HEK293T (cell line): ENCODE measurements at regions not wholly inside any gene's neighbourhood (a gene's known extent, or its start where the extent isn't known, plus 50 kb on each side); places are given as distances from the start of the nearest gene placed in this dataset.

Source experiments
- ARNT ChIP-seq: fragments of 450-650 bp; IDR thresholded peaks from 2 replicates; pipeline ENCODE4 v1.6.1; 2017; ENCODE audit warnings: mild to moderate bottlenecking
- BHLHE40 ChIP-seq: fragments of 450-650 bp; IDR thresholded peaks from 2 replicates; pipeline ENCODE4 v1.6.1; 2016; ENCODE audit warnings: mild to moderate bottlenecking, moderate library complexity, borderline replicate concordance
- CTBP1 ChIP-seq: fragments of 450-650 bp; IDR thresholded peaks from 2 replicates; pipeline ENCODE4 v1.6.1; 2016; ENCODE audit warnings: borderline replicate concordance
- ELF4 ChIP-seq: fragments of 450-650 bp; IDR thresholded peaks from 2 replicates; pipeline ENCODE4 v1.6.1; 2017; ENCODE audit warnings: antibody characterized with exemption
- FOXA1 ChIP-seq: fragments of 450-650 bp; IDR thresholded peaks from 2 replicates; pipeline ENCODE4 v1.6.1; 2016; ENCODE audit warnings: mild to moderate bottlenecking
- FOXK2 ChIP-seq: fragments of 450-650 bp; IDR thresholded peaks from 2 replicates; pipeline ENCODE4 v1.6.1; 2016; ENCODE audit warnings: mild to moderate bottlenecking
- FOXM1 ChIP-seq: fragments of 450-650 bp; IDR thresholded peaks from 2 replicates; pipeline ENCODE4 v1.6.1; 2017; ENCODE audit warnings: mild to moderate bottlenecking, borderline replicate concordance
- LEF1 ChIP-seq: fragments of 450-650 bp; IDR thresholded peaks from 2 replicates; pipeline ENCODE4 v1.6.1; 2017; ENCODE audit warnings: mild to moderate bottlenecking, borderline replicate concordance
- NFRKB ChIP-seq: fragments of 450-650 bp; IDR thresholded peaks from 2 replicates; pipeline ENCODE4 v1.6.1; 2016; ENCODE audit warnings: mild to moderate bottlenecking, moderate library complexity
- SP1 ChIP-seq: fragments of 450-650 bp; IDR thresholded peaks from 2 replicates; pipeline ENCODE4 v1.6.1; 2017
- ZNF384 ChIP-seq: fragments of 450-650 bp; IDR thresholded peaks from 2 replicates; pipeline ENCODE4 v1.6.1; 2016

DNA sequence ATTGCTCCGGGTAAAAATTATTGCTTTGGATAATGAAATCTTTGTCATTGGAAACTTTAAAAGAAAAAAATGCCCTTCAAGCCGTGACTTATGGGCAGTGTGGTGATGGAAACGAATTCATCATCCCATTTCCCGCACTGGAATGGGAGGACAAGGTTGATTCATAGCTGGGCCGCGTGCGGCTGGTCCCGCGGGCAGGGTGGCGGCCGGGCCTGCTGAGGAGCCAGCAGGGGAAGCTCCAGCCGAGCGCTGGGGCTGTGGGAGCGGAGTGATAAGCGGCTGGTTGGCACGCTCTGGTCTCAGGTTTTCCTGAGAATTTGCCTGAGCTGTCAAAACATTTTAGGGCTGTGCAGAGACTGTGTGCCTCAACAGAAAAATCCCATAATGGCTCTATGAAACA, 351.7 kb downstream of the CDC5L start:
- TF ChIP-seq ELF4 (no peak), ARNT (no peak), FOXM1 (no peak), FOXA1 (no peak), CTBP1 (no peak), FOXK2 (no peak), SP1 (no peak), LEF1 (no peak), NFRKB (no peak), BHLHE40 (no peak), ZNF384 (no peak)
